T-cell (primary cell): ENCODE measurements at regions not wholly inside any gene's neighbourhood (a gene's known extent, or its start where the extent isn't known, plus 50 kb on each side); places are given as distances from the start of the nearest gene placed in this dataset.

Source experiments
- ATAC-seq, 4 experiments: fragments of 200-7000 bp in 3 of 4; fragments of 150-1000 bp in 1 of 4; cut with Tn5 transposase; replicated peaks in 1 of 4; 1 replicate in 3 of 4; 2 replicates in 1 of 4; pipeline ENCODE4 v1.10.0; 2021; ENCODE audit warnings: moderate library complexity in 3 of 4, mild to moderate bottlenecking in 2 of 4, moderate number of reproducible peaks in 1 of 4
- CTCF ChIA-PET, 2 donors: fragments of 300-600 bp; sonication (Branson Sonifier 250); formaldehyde crosslinking; loops; one replicate each; lab custom pipeline; 2022; ENCODE audit warnings: antibody characterized with exemption in 2 of 2; lab: Charles Lee
- POLR2A ChIA-PET, 2 donors: fragments of 300-600 bp; sonication (Branson Sonifier 250); formaldehyde crosslinking; loops; one replicate each; lab custom pipeline; 2022; ENCODE audit warnings: antibody characterized with exemption in 2 of 2; lab: Charles Lee
- DNase-seq, 35 experiments: peaks; one replicate each; pipeline versions ENCODE4 v3.0.0 to v3.0.0-alpha.2; 2013 to 2023
- H3K27ac ChIP-seq: one replicate; pipeline ENCODE4 v1.5.1; 2013; ENCODE audit warnings: low read length
- H3K27me3 ChIP-seq, 2 experiments: replicated peaks in 1 of 2; 1 replicate in 1 of 2; 2 replicates in 1 of 2; pipeline versions ENCODE4 v1.6.1 to v1.7.0; 2013; ENCODE audit warnings: low read length in 1 of 2, mixed read lengths in 1 of 2; ENCODE audit not compliant: control insufficient read depth in 2 of 2, insufficient read depth in 2 of 2; ENCODE audit errors: extremely low read depth in 1 of 2
- H3K36me3 ChIP-seq, 2 donors: 1 replicate in 1 of 2; 2 replicates in 1 of 2; pipeline versions ENCODE4 v1.6.1 to v1.7.0; 2013; ENCODE audit warnings: low read length in 1 of 2; ENCODE audit not compliant: control insufficient read depth in 2 of 2, insufficient read depth in 1 of 2; ENCODE audit errors: extremely low read depth in 1 of 2
- H3K4me1 ChIP-seq, 2 experiments: 1 replicate in 1 of 2; 2 replicates in 1 of 2; pipeline versions ENCODE4 v1.6.1 to v1.7.0; 2013; ENCODE audit warnings: low read length in 2 of 2, mixed read lengths in 1 of 2; ENCODE audit not compliant: insufficient read depth in 2 of 2, control insufficient read depth in 1 of 2; ENCODE audit errors: extremely low read depth in 1 of 2
- H3K4me3 ChIP-seq, 2 donors: 1 replicate in 1 of 2; 2 replicates in 1 of 2; pipeline versions ENCODE4 v1.5.1 to v1.7.0; 2013; ENCODE audit warnings: mild to moderate bottlenecking in 2 of 2, low read length in 1 of 2, moderate library complexity in 1 of 2; ENCODE audit not compliant: control insufficient read depth in 1 of 2; ENCODE audit errors: extremely low read depth in 1 of 2
- H3K9me3 ChIP-seq: 2 replicates; pipeline ENCODE4 v1.7.0; 2013
- H3K27ac Mint-ChIP-seq, 2 donors: one replicate each; pipeline ENCODE4 v1.8.0; 2020 to 2021; ENCODE audit warnings: mild to moderate bottlenecking in 2 of 2, mixed read lengths in 2 of 2
- H3K27me3 Mint-ChIP-seq, 2 donors: one replicate each; pipeline ENCODE4 v1.8.0; 2021 to 2022; ENCODE audit warnings: mixed read lengths in 2 of 2
- H3K36me3 Mint-ChIP-seq: one replicate; pipeline ENCODE4 v1.8.0; 2021; ENCODE audit warnings: mixed read lengths
- H3K4me1 Mint-ChIP-seq, 3 donors: one replicate each; pipeline ENCODE4 v1.8.0; 2020 to 2022; ENCODE audit warnings: mixed read lengths in 3 of 3, mild to moderate bottlenecking in 1 of 3
- H3K4me3 Mint-ChIP-seq, 3 donors: one replicate each; pipeline ENCODE4 v1.8.0; 2020 to 2022; ENCODE audit warnings: mild to moderate bottlenecking in 3 of 3, mixed read lengths in 3 of 3, moderate library complexity in 3 of 3
- H3K9me3 Mint-ChIP-seq, 3 donors: one replicate each; pipeline ENCODE4 v1.8.0; 2020 to 2022; ENCODE audit warnings: mixed read lengths in 3 of 3
- WGBS: methylation state at CpG from one replicate; pipeline ENCODE4 v1.1.5; 2013; ENCODE audit warnings: missing lambda C conversion rate; ENCODE audit not compliant: insufficient coverage; 5-methylcytosine and 5-hydroxymethylcytosine counted together

DNA sequence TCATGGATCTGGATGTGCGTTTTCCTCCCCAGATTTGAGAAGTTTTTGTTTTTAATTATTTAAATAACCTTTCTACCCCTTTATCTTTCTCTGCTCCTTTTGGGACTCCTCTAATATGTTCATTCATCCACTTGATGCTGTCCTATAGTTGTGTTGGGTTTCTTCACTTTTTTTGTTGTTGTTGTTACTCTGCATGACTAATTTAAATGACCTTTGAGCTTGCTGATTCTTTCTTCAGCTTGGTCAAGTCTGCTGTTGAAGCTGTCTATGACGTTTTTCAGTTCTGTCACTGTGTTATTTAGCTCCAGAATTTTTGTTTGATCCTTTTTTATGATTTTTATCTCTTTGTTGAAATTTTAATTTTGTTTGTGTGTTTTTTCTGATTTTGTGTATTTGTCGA, 463.6 kb upstream of the ALCAM start:
- WGBS = 60% methylated on average over 1 of the region's 3 CpGs
- DNase-seq = no peak
- no peaks in the 10 kb centered on the region for H3K27me3 ChIP-seq
- Mint-ChIP-seq H3K27ac (no peak overlapping the region), H3K27me3 (no peaks in the 10 kb centered on the region), H3K9me3 (peaks cover 5 to 13% (median 6%) of the 10 kb centered on the region in 3 donors), H3K4me1 (no peaks in the 10 kb centered on the region), H3K4me3 (no peak overlapping the region), H3K36me3 (no peaks in the 10 kb centered on the region)
- CTCF ChIA-PET = no interaction called here
- H3K4me1 ChIP-seq = no peaks in the 10 kb centered on the region
- H3K36me3 ChIP-seq = no peaks in the 10 kb centered on the region
- no peak overlapping the region for H3K4me3 ChIP-seq
- ATAC-seq = no peak
- POLR2A ChIA-PET = no interaction called here
- no peaks in the 10 kb centered on the region for H3K9me3 ChIP-seq
- H3K27ac ChIP-seq = no peak overlapping the region

DNA sequence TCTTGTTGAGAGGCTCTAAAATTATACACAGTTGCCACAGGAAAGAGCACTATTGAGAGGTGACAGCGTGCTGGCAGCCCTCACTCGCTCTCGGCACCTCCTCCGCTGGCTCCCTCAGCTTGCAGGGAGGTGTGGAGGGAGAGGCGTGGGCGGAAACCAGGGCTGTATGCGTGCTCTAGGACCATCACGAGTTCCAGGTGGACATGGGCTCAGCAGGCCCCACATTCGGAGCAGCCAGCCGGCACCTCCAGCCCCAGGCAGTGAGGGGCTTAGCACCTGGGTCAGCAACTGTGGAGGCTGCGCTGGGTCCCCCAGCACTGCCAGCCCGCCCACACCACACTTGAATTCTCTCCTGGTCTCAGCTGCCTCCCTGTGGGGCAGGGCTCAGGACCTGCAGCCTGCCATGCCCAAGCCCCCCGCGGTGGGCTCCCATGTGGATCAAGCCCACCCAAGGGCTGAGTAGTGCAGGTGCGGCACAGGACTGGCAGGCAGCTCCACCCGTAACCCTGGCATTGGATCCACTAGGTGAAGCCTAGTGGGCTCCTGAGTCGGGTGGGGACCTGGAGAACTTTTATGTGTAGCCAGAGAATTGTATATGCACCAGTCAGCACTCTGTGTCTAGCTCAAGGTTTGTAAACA, 460.6 kb upstream of the ALCAM start:
- H3K4me3 ChIP-seq = no peak overlapping the region
- no peaks in the 10 kb centered on the region for H3K4me1 Mint-ChIP-seq
- ChIA-PET CTCF (no interaction called here), POLR2A (no interaction called here)
- H3K27ac ChIP-seq = no peak overlapping the region
- no peaks in the 10 kb centered on the region for H3K27me3 ChIP-seq
- H3K9me3 Mint-ChIP-seq = peaks cover 5 to 13% (median 6%) of the 10 kb centered on the region in 3 donors
- H3K27ac Mint-ChIP-seq = no peak overlapping the region
- no peaks in the 10 kb centered on the region for H3K9me3 ChIP-seq
- no peaks in the 10 kb centered on the region for H3K36me3 Mint-ChIP-seq
- no peak overlapping the region for H3K4me3 Mint-ChIP-seq
- H3K36me3 ChIP-seq = no peaks in the 10 kb centered on the region
- no peaks in the 10 kb centered on the region for H3K4me1 ChIP-seq
- DNase-seq (no peak), ATAC-seq (no peak)
- 82% methylated on average over 12 of the region's 17 CpGs for WGBS
- no peaks in the 10 kb centered on the region for H3K27me3 Mint-ChIP-seq

DNA sequence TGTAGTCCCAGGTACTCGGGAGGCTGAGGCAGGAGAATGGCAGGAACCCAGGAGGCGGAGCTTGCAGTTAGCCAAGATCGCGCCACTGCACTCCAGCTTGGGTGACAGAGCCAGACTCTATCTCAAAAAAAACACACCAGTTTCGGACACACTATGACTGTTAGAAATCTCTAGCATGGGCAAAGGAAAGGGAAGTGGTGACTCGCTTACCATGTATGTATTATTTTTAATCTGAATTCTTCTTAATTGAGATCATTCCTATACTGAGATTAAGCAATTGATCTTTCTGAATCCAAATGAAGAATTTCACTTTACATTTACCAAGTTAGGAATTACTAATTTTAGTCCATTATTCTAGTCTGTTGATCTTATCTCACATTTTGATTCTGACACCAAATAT, 459.2 kb upstream of the ALCAM start:
- H3K27me3 Mint-ChIP-seq = no peaks in the 10 kb centered on the region

DNA sequence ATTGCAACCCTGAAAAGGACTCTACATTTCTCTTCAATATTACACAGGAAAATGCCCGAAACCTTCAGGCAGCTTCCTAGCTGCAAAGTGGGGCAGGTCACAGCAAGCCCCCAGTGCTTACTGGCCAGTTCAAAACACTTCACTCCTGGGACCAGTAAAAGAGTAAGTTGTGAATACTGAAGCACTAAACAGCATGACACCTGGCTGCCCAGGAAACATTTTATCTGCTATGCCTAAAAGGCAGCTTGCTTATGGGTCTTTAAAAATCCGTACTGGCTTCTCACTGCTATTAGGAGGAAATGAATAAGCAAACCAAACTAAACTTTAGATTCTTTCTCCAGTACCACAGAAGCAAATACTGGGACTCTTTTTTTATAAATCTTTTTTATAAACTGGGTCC, 457.9 kb upstream of the ALCAM start:
- Mint-ChIP-seq H3K27me3 (no peaks in the 10 kb centered on the region), H3K9me3 (peaks cover 0 to 3% (median 3%) of the 10 kb centered on the region in 3 donors), H3K4me1 (no peaks in the 10 kb centered on the region), H3K4me3 (no peak overlapping the region), H3K36me3 (no peaks in the 10 kb centered on the region), H3K27ac (no peak overlapping the region)
- Histone ChIP-seq H3K9me3 (no peaks in the 10 kb centered on the region), H3K27me3 (no peaks in the 10 kb centered on the region), H3K4me3 (no peak overlapping the region), H3K4me1 (no peaks in the 10 kb centered on the region), H3K27ac (no peak overlapping the region), H3K36me3 (no peaks in the 10 kb centered on the region)
- POLR2A ChIA-PET = no interaction called here
- CTCF ChIA-PET = no interaction called here
- ATAC-seq (no peak), DNase-seq (no peak)
- no CpG with 5 or more reads among the region's 2 CpGs for WGBS

More for the DNA sequence above, 459.2 kb upstream of the ALCAM start:
- no peak overlapping the region for H3K4me3 Mint-ChIP-seq
- Histone ChIP-seq H3K9me3 (no peaks in the 10 kb centered on the region), H3K4me1 (no peaks in the 10 kb centered on the region), H3K4me3 (no peak overlapping the region), H3K27me3 (no peaks in the 10 kb centered on the region), H3K36me3 (no peaks in the 10 kb centered on the region), H3K27ac (no peak overlapping the region)
- ChIA-PET POLR2A (no interaction called here), CTCF (no interaction called here)
- H3K4me1 Mint-ChIP-seq = no peaks in the 10 kb centered on the region
- ATAC-seq (no peak), DNase-seq (no peak)
- peaks cover 5 to 13% (median 6%) of the 10 kb centered on the region in 3 donors for H3K9me3 Mint-ChIP-seq
- H3K27ac Mint-ChIP-seq = no peak overlapping the region
- no peaks in the 10 kb centered on the region for H3K36me3 Mint-ChIP-seq
- WGBS = no CpG with 5 or more reads among the region's 6 CpGs

DNA sequence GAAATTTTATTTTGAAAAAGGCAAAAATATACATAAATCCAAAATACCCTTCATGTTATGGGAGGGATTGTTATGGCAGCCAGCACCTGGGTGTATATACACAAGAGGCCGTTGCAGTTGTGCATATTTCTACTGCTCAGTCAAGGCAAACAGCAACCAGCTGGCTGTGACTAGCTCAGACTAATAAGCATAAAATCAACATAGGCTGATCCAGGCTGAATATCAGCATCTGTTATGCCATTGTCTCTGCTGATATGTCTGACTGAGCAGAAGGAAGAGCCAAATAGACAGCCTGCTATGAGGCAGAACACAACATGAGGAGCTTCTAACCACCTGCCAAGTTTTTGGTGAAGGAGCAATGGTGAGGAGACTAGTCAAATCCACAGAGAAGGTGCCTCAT, 457.5 kb upstream of the ALCAM start:
- H3K27ac ChIP-seq = no peak overlapping the region
- H3K4me3 Mint-ChIP-seq = no peak overlapping the region
- no peaks in the 10 kb centered on the region for H3K27me3 ChIP-seq
- no CpG with 5 or more reads among the region's 1 CpG for WGBS
- H3K4me1 ChIP-seq = no peaks in the 10 kb centered on the region
- H3K36me3 Mint-ChIP-seq = no peaks in the 10 kb centered on the region
- no peaks in the 10 kb centered on the region for H3K4me1 Mint-ChIP-seq
- no peak for ATAC-seq
- ChIA-PET CTCF (no interaction called here), POLR2A (no interaction called here)
- no peak overlapping the region for H3K27ac Mint-ChIP-seq
- no peaks in the 10 kb centered on the region for H3K9me3 ChIP-seq
- peaks cover 0 to 3% (median 3%) of the 10 kb centered on the region in 3 donors for H3K9me3 Mint-ChIP-seq
- no peak overlapping the region for H3K4me3 ChIP-seq
- DNase-seq = no peak
- H3K36me3 ChIP-seq = no peaks in the 10 kb centered on the region
- no peaks in the 10 kb centered on the region for H3K27me3 Mint-ChIP-seq

DNA sequence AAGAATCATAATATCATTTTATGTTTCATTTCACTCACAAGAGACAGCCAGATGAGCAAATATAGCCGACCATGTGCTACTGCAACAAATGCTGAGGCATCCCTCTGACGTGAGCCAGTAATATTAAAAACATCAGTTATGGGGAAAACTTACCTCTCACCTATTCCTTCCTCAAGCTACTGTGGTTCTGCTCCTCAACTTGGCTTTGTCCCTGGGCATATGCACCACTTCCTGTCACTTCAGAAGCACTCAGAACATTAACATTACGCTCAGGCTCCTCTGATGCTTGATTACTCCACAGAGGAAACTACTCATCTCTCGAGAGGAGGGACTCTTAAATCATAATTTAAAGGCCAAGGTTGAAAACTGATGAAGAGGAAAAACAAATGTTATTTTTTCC, 457.0 kb upstream of the ALCAM start:
- H3K27me3 Mint-ChIP-seq = no peaks in the 10 kb centered on the region
- no peak for DNase-seq
- CTCF ChIA-PET = no interaction called here
- no peaks in the 10 kb centered on the region for H3K36me3 Mint-ChIP-seq
- Histone ChIP-seq H3K4me3 (no peak overlapping the region), H3K36me3 (no peaks in the 10 kb centered on the region), H3K27me3 (no peaks in the 10 kb centered on the region), H3K4me1 (no peaks in the 10 kb centered on the region), H3K27ac (no peak overlapping the region), H3K9me3 (no peaks in the 10 kb centered on the region)
- no peak for ATAC-seq
- no peaks in the 10 kb centered on the region for H3K4me1 Mint-ChIP-seq
- POLR2A ChIA-PET = no interaction called here
- H3K9me3 Mint-ChIP-seq = peaks cover 0 to under 1% (median under 1%) of the 10 kb centered on the region in 3 donors
- H3K27ac Mint-ChIP-seq = no peak overlapping the region
- 58% methylated on average over 2 of the region's 4 CpGs for WGBS
- no peak overlapping the region for H3K4me3 Mint-ChIP-seq

DNA sequence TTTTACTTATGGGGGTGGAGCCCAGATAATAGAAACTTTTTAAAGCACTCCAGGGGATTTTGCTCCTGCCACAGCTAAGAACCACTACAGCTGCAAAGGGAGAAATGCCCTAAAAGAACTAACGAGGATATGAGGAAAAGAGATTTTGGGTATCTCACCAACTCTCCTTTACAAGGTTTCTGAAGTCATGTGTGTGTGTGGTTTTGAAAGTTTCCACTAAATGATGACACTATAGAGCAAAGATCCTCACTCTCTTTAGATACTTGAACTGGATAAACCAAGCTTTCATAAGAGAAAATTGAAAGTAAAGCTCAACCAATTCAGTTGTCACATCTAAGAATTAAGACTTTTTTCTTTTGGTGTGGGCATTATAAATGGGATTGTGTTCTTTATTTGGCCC, 455.3 kb upstream of the ALCAM start:
- Histone ChIP-seq H3K27me3 (no peaks in the 10 kb centered on the region), H3K9me3 (no peaks in the 10 kb centered on the region), H3K36me3 (no peaks in the 10 kb centered on the region), H3K4me3 (no peak overlapping the region), H3K27ac (no peak overlapping the region), H3K4me1 (no peaks in the 10 kb centered on the region)
- H3K27ac Mint-ChIP-seq = no peak overlapping the region
- no peak overlapping the region for H3K4me3 Mint-ChIP-seq
- no CpG with 5 or more reads among the region's 1 CpG for WGBS
- ATAC-seq = no peak
- no peaks in the 10 kb centered on the region for H3K4me1 Mint-ChIP-seq
- POLR2A ChIA-PET = no interaction called here
- no peak for DNase-seq
- no peaks in the 10 kb centered on the region for H3K36me3 Mint-ChIP-seq
- CTCF ChIA-PET = no interaction called here
- no peaks in the 10 kb centered on the region for H3K9me3 Mint-ChIP-seq
- no peaks in the 10 kb centered on the region for H3K27me3 Mint-ChIP-seq
